Erythroblast (primary cell): ENCODE measurements at regions not wholly inside any gene's neighbourhood (a gene's known extent, or its start where the extent isn't known, plus 50 kb on each side); places are given as distances from the start of the nearest gene placed in this dataset.

Experiments
- GATA1 ChIP-seq: IDR thresholded peaks from 2 replicates; pipeline ENCODE4 v1.6.1; 2011; ENCODE audit warnings: low read depth, mild to moderate bottlenecking, control low read depth, low read length, moderate library complexity
- POLR2A ChIP-seq: IDR thresholded peaks from 2 replicates; pipeline ENCODE4 v1.6.1; 2011; ENCODE audit warnings: mild to moderate bottlenecking, low read length

- TF ChIP-seq POLR2A = no peak
- no peak for TF ChIP-seq GATA1
Observed at GRCh38 chr2:128388499-128388941, 69.9 kb upstream of the HS6ST1 start.
